Karpas-422 (cell line): ENCODE measurements at regions not wholly inside any gene's neighbourhood (a gene's known extent, or its start where the extent isn't known, plus 50 kb on each side); places are given as distances from the start of the nearest gene placed in this dataset.

Experiments used
- DNase-seq: peaks from one replicate; pipeline ENCODE4 v3.0.0-alpha.2; 2015
- H2AFZ ChIP-seq: fragments of 200-600 bp; sonication (generic); 2 replicates; pipeline ENCODE4 v1.6.1; 2014; ENCODE audit warnings: antibody characterized with exemption, low read length, mixed read lengths
- H3K27ac ChIP-seq: fragments of 200-600 bp; sonication (generic); 2 replicates; pipeline ENCODE4 v1.5.1; 2014; ENCODE audit warnings: mild to moderate bottlenecking, low read length, moderate library complexity
- H3K27me3 ChIP-seq: fragments of 200-600 bp; sonication (generic); 2 replicates; pipeline ENCODE4 v1.6.1; 2014; ENCODE audit warnings: low read length, mixed read lengths
- H3K36me3 ChIP-seq: fragments of 200-600 bp; sonication (generic); 2 replicates; pipeline ENCODE4 v1.6.1; 2014; ENCODE audit warnings: low read length, mixed read lengths; ENCODE audit not compliant: insufficient read depth
- H3K4me1 ChIP-seq: fragments of 200-600 bp; sonication (generic); 2 replicates; pipeline ENCODE4 v1.6.1; 2014; ENCODE audit warnings: mild to moderate bottlenecking, low read length, mixed read lengths
- H3K4me2 ChIP-seq: fragments of 200-600 bp; sonication (generic); 2 replicates; pipeline ENCODE4 v1.6.1; 2014; ENCODE audit warnings: low read length, low read depth, mild to moderate bottlenecking; ENCODE audit not compliant: poor library complexity, severe bottlenecking
- H3K4me3 ChIP-seq: fragments of 200-600 bp; sonication (generic); 2 replicates; pipeline ENCODE4 v1.5.1; 2014; ENCODE audit warnings: mild to moderate bottlenecking, antibody characterized with exemption, low read length, mixed read lengths
- H3K79me2 ChIP-seq: fragments of 200-600 bp; sonication (generic); 2 replicates; pipeline ENCODE4 v1.6.1; 2014; ENCODE audit warnings: mild to moderate bottlenecking, low read length, mixed read lengths
- H3K9ac ChIP-seq: fragments of 200-600 bp; sonication (generic); 2 replicates; pipeline ENCODE4 v1.6.0; 2014; ENCODE audit warnings: low read length
- H3K9me2 ChIP-seq: fragments of 200-600 bp; sonication (generic), shearing (Covaris generic); replicated peaks from 2 replicates; pipeline ENCODE4 v1.6.0; 2014; ENCODE audit warnings: mild to moderate bottlenecking, low read length, moderate library complexity; ENCODE audit not compliant: insufficient read depth
- H3K9me3 ChIP-seq: fragments of 300-700, 200-600 bp; sonication (generic); 2 replicates; pipeline ENCODE4 v1.6.1; 2014; ENCODE audit warnings: low read length, mixed read lengths
- H4K20me1 ChIP-seq: fragments of 200-600 bp; sonication (generic); 2 replicates; pipeline ENCODE4 v1.6.1; 2014; ENCODE audit warnings: mild to moderate bottlenecking, antibody characterized with exemption, low read length, low read depth; ENCODE audit not compliant: insufficient read depth

DNA sequence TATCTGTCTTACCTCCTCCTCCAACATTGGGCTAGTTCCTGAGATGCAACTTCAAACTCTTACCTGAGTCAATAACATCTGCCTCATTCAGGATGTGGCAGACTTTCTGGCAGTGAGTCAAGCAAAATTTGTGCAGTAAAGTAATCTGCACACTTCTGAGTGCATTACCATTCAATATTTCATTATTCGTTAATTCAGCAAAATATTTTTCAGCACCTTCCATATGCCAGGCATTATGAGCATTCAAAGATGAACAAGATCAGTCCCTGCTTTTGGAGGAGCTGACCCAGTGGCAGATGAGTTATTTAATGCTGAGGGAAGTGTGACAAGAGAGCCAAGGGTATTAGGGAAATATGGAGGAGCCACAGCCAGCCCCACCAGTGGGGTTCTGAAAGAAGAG is 339.7 kb downstream of the LNPK start:
- Histone ChIP-seq H3K9ac (no peak overlapping the region), H3K36me3 (no peaks in the 10 kb centered on the region), H3K9me3 (no peaks in the 10 kb centered on the region), H3K4me1 (no peaks in the 10 kb centered on the region), H3K4me3 (no peak overlapping the region), H3K9me2 (no peaks in the 10 kb centered on the region), H2AFZ (no peak overlapping the region), H3K27me3 (no peaks in the 10 kb centered on the region), H4K20me1 (no peaks in the 10 kb centered on the region), H3K27ac (no peak overlapping the region), H3K79me2 (no peaks in the 10 kb centered on the region), H3K4me2 (no peak overlapping the region)
- DNase-seq = no peak

GRCh38 chr2:175648577-175649063 is 353.4 kb downstream of the LNPK start:
- Histone ChIP-seq H4K20me1 (no peaks in the 10 kb centered on the region), H3K9me2 (no peaks in the 10 kb centered on the region), H3K4me1 (no peaks in the 10 kb centered on the region), H3K9ac (no peak overlapping the region), H3K4me2 (no peak overlapping the region), H3K4me3 (no peak overlapping the region), H3K9me3 (no peaks in the 10 kb centered on the region), H3K27ac (no peak overlapping the region), H3K79me2 (no peaks in the 10 kb centered on the region), H2AFZ (no peak overlapping the region), H3K36me3 (no peaks in the 10 kb centered on the region), H3K27me3 (no peaks in the 10 kb centered on the region)
- DNase-seq = no peak

GRCh38 chr2:175647058-175647457 is 355.0 kb downstream of the LNPK start:
- Histone ChIP-seq H3K27me3 (no peaks in the 10 kb centered on the region), H3K9me2 (no peaks in the 10 kb centered on the region), H3K4me3 (no peak overlapping the region), H3K4me1 (no peaks in the 10 kb centered on the region), H2AFZ (no peak overlapping the region), H4K20me1 (no peaks in the 10 kb centered on the region), H3K79me2 (no peaks in the 10 kb centered on the region), H3K27ac (no peak overlapping the region), H3K4me2 (no peak overlapping the region), H3K9me3 (no peaks in the 10 kb centered on the region), H3K9ac (no peak overlapping the region), H3K36me3 (no peaks in the 10 kb centered on the region)
- DNase-seq = no peak

GRCh38 chr2:175640655-175641054 is 361.4 kb downstream of the LNPK start:
- Histone ChIP-seq H3K4me2 (no peak overlapping the region), H3K27me3 (no peaks in the 10 kb centered on the region)
- no peak for DNase-seq

DNA sequence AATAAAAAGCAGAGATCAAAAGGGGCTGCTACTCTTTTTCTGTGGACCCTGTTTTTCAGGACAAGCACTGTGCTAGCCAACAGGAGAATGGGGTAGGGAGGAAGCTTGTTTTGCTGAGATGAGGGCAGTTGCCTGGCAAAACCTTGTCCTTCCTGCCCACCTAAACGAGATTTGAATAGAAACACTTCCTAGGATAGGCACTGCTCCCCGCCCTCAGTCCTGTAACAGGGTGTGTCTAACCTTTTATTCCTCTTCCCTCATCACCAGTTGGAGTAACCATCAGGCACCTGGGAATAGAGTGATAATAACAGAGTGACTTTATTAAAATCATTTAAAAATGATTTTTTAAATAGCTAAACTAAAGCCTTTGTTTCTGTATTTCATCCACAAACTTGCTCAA is 368.8 kb downstream of the LNPK start:
- no peaks in the 10 kb centered on the region for H3K36me3 ChIP-seq
- H3K4me3 ChIP-seq = no peak overlapping the region
- H3K9me2 ChIP-seq = no peaks in the 10 kb centered on the region
- H3K79me2 ChIP-seq = no peaks in the 10 kb centered on the region
- no peaks in the 10 kb centered on the region for H3K4me1 ChIP-seq
- H2AFZ ChIP-seq = no peak overlapping the region
- H3K27ac ChIP-seq = no peak overlapping the region
- H3K9ac ChIP-seq = no peak overlapping the region
- no peak overlapping the region for H3K4me2 ChIP-seq
- H3K9me3 ChIP-seq = no peaks in the 10 kb centered on the region
- DNase-seq = no peak
- H4K20me1 ChIP-seq = no peaks in the 10 kb centered on the region
- no peaks in the 10 kb centered on the region for H3K27me3 ChIP-seq

More at GRCh38 chr2:175640655-175641054, 361.4 kb downstream of the LNPK start:
- H3K4me1 ChIP-seq = no peaks in the 10 kb centered on the region
- H3K4me3 ChIP-seq = no peak overlapping the region
- no peaks in the 10 kb centered on the region for H3K9me2 ChIP-seq
- no peaks in the 10 kb centered on the region for H3K36me3 ChIP-seq
- H2AFZ ChIP-seq = no peak overlapping the region
- no peaks in the 10 kb centered on the region for H3K9me3 ChIP-seq
- H3K9ac ChIP-seq = no peak overlapping the region
- H3K79me2 ChIP-seq = no peaks in the 10 kb centered on the region
- no peaks in the 10 kb centered on the region for H4K20me1 ChIP-seq
- no peak overlapping the region for H3K27ac ChIP-seq

DNA sequence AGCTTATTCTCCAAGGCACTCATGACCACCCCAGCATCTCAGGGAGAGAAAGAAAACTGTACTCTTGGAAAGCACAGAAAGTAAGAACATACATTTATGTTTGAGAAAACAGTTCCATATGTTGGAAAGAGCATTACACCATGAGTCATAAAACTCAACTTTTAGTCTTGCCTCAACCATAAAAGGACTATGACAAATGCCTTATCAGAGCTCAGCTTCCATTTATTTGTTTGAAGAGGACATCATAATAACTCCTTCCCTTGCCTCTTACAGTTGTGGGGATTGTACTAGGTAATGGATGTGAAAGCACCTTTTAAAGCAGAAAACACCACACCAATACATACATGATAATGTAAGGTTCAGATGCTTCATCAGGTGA is 370.8 kb downstream of the LNPK start:
- Histone ChIP-seq H2AFZ (no peak overlapping the region), H3K4me2 (no peak overlapping the region), H3K4me3 (no peak overlapping the region), H4K20me1 (no peaks in the 10 kb centered on the region), H3K9ac (no peak overlapping the region), H3K4me1 (no peaks in the 10 kb centered on the region), H3K36me3 (no peaks in the 10 kb centered on the region), H3K27me3 (no peaks in the 10 kb centered on the region), H3K9me2 (no peaks in the 10 kb centered on the region), H3K9me3 (no peaks in the 10 kb centered on the region), H3K27ac (no peak overlapping the region), H3K79me2 (no peaks in the 10 kb centered on the region)
- DNase-seq = no peak

DNA sequence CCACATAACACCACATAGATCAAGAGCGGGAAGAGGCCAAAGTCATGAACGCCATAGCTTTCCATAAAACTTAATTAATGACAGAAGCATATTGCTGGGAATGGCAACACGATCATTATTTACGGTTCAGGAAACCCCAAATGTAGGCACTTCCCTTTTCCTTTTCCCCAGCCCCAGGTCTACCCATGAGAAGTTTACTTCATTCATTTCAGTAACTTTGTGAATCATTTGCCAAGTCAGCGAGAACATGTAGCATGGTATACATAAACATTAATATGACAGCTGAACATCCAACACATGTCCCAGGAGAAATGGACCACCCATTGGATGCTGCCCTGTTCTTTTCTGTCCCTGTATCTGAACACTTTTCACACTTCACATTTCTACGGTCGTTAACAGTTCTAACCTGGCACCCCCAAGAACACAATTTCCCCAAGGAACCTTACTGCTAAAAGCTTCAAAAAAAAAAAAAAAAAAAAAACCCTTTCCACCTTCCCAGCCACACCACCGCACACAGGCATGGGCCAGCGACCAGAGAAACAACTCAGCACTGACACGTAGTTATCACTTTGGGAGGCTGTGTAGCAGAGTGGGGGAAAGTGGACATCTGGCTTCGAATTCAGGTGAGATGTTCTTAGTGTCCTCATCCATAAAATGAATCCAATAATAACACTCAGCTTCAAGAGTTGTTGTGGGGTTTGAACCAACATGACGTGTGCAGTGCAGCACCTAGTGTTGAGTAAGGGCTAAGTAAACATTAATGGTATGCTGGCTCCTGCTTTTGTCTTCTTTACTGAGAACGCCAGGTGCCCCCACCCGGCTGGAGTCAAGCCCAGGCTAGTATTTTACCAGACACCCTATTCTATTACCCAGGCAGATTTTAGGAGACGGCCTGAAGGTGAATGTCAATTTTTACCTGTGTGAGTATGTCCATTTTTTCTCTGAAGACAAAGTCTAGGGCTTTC is 371.5 kb downstream of the LNPK start:
- Histone ChIP-seq H2AFZ (no peak overlapping the region), H3K9me2 (no peaks in the 10 kb centered on the region)
- DNase-seq = no peak

DNA sequence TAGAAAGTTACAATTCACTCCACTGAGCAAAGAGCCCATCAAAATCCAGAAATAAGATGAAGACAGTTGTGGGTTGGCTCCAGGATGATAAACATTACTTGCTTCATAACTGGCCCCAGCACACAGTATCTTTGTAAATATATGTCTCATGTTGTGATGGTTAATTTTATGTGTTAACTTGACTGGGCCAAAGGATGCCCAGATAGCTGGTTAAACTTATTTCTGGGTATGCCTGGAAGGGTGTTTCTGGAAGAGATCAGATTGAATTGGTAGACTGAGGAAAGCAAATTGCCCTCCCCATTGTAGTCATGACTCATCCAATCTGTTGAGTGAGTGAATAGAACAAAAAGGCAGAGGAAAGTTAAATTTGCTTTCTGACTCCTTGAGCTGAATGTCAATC is 373.8 kb downstream of the LNPK start:
- Histone ChIP-seq H3K9me3 (no peaks in the 10 kb centered on the region), H3K9me2 (no peaks in the 10 kb centered on the region), H3K4me3 (no peak overlapping the region), H4K20me1 (no peaks in the 10 kb centered on the region), H3K9ac (no peak overlapping the region), H3K4me1 (no peaks in the 10 kb centered on the region), H3K27ac (no peak overlapping the region), H3K4me2 (no peak overlapping the region), H3K79me2 (no peaks in the 10 kb centered on the region), H3K36me3 (no peaks in the 10 kb centered on the region), H3K27me3 (no peaks in the 10 kb centered on the region), H2AFZ (no peak overlapping the region)
- no peak for DNase-seq

More for the DNA sequence above, 371.5 kb downstream of the LNPK start:
- no peaks in the 10 kb centered on the region for H4K20me1 ChIP-seq
- no peaks in the 10 kb centered on the region for H3K4me1 ChIP-seq
- H3K9ac ChIP-seq = no peak overlapping the region
- no peaks in the 10 kb centered on the region for H3K9me3 ChIP-seq
- no peaks in the 10 kb centered on the region for H3K27me3 ChIP-seq
- H3K4me2 ChIP-seq = no peak overlapping the region
- no peaks in the 10 kb centered on the region for H3K36me3 ChIP-seq
- no peak overlapping the region for H3K27ac ChIP-seq
- no peak overlapping the region for H3K4me3 ChIP-seq
- no peaks in the 10 kb centered on the region for H3K79me2 ChIP-seq
